IPS-11a (cell line): ENCODE measurements at regions not wholly inside any gene's neighbourhood (a gene's known extent, or its start where the extent isn't known, plus 50 kb on each side); places are given as distances from the start of the nearest gene placed in this dataset.
A peak's percentile ranks its signal among the peaks of the same experiment; 100 is the strongest.

Source experiments
- H3K4me3 ChIP-seq: one replicate; pipeline ENCODE4 v1.5.1; 2013; ENCODE audit warnings: low read depth, low read length, control low read depth

GRCh38 chr6:71420693-71421328 lies 132.2 kb downstream of the OGFRL1 start:
- peak overlapping the region; percentile 35 for H3K4me3 ChIP-seq

- H3K4me3 ChIP-seq, result no peak overlapping the region
These were observed 133.0 kb downstream of the OGFRL1 start for GRCh38 chr6:71421611-71422010.

- no peak overlapping the region for H3K4me3 ChIP-seq
These were observed 141.4 kb downstream of the OGFRL1 start for GRCh38 chr6:71430018-71430417.

GRCh38 chr6:71433441-71433840 lies 144.8 kb downstream of the OGFRL1 start:
- no peak overlapping the region for H3K4me3 ChIP-seq

GRCh38 chr6:71444222-71444621 lies 155.6 kb downstream of the OGFRL1 start:
- H3K4me3 ChIP-seq, result no peak overlapping the region

- no peak overlapping the region for H3K4me3 ChIP-seq
These were observed 157.4 kb downstream of the OGFRL1 start for GRCh38 chr6:71446057-71446456.

GRCh38 chr6:71446470-71446869 lies 157.9 kb downstream of the OGFRL1 start:
- H3K4me3 ChIP-seq, result no peak overlapping the region

GRCh38 chr6:71452697-71453370 lies 164.2 kb downstream of the OGFRL1 start:
- no peak overlapping the region for H3K4me3 ChIP-seq

- H3K4me3 ChIP-seq, result no peak overlapping the region
These were observed 164.7 kb downstream of the OGFRL1 start for GRCh38 chr6:71453371-71453706.

GRCh38 chr6:71454056-71454455 lies 165.4 kb downstream of the OGFRL1 start:
- H3K4me3 ChIP-seq, result no peak overlapping the region

GRCh38 chr6:71457929-71458328 lies 169.3 kb downstream of the OGFRL1 start:
- no peak overlapping the region for H3K4me3 ChIP-seq

- no peak overlapping the region for H3K4me3 ChIP-seq
These were observed 170.6 kb downstream of the OGFRL1 start for GRCh38 chr6:71459162-71459561.

- H3K4me3 ChIP-seq, result no peak overlapping the region
These were observed 172.3 kb downstream of the OGFRL1 start for GRCh38 chr6:71460933-71461332.

GRCh38 chr6:71463061-71463460 lies 174.4 kb downstream of the OGFRL1 start:
- no peak overlapping the region for H3K4me3 ChIP-seq

- H3K4me3 ChIP-seq, result no peak overlapping the region
These were observed 176.5 kb downstream of the OGFRL1 start for GRCh38 chr6:71465096-71465495.

- no peak overlapping the region for H3K4me3 ChIP-seq
These were observed 177.8 kb downstream of the OGFRL1 start for GRCh38 chr6:71466362-71466761.

GRCh38 chr6:71468038-71468437 lies 179.4 kb downstream of the OGFRL1 start:
- H3K4me3 ChIP-seq, result no peak overlapping the region

- no peak overlapping the region for H3K4me3 ChIP-seq
These were observed 180.5 kb downstream of the OGFRL1 start for GRCh38 chr6:71468841-71469700.

GRCh38 chr6:71471718-71472117 lies 183.1 kb downstream of the OGFRL1 start:
- no peak overlapping the region for H3K4me3 ChIP-seq

- H3K4me3 ChIP-seq, result no peak overlapping the region
These were observed 185.3 kb downstream of the OGFRL1 start for GRCh38 chr6:71473926-71474325.

GRCh38 chr6:71474942-71475341 lies 186.3 kb downstream of the OGFRL1 start:
- no peak overlapping the region for H3K4me3 ChIP-seq

- no peak overlapping the region for H3K4me3 ChIP-seq
These were observed 187.8 kb downstream of the OGFRL1 start for GRCh38 chr6:71476371-71476770.
